Rectal smooth muscle tissue (tissue), 1 donor: ENCODE measurements at regions not wholly inside any gene's neighbourhood (a gene's known extent, or its start where the extent isn't known, plus 50 kb on each side); places are given as distances from the start of the nearest gene placed in this dataset.

Experiments used
- H3K27ac ChIP-seq: one replicate; pipeline ENCODE4 v1.7.0; 2013; ENCODE audit warnings: low read depth, low read length, inconsistent platforms
- H3K27me3 ChIP-seq: one replicate; pipeline ENCODE4 v1.7.0; 2013; ENCODE audit warnings: low read length; ENCODE audit not compliant: control insufficient read depth, insufficient read depth
- H3K36me3 ChIP-seq: one replicate; pipeline ENCODE4 v1.7.0; 2013; ENCODE audit warnings: low read length; ENCODE audit not compliant: control insufficient read depth, insufficient read depth
- H3K4me1 ChIP-seq: one replicate; pipeline ENCODE4 v1.7.0; 2013; ENCODE audit warnings: low read length; ENCODE audit not compliant: control insufficient read depth, insufficient read depth
- H3K4me3 ChIP-seq: one replicate; pipeline ENCODE4 v1.7.0; 2013; ENCODE audit warnings: low read length
- H3K9ac ChIP-seq: one replicate; pipeline ENCODE4 v1.7.0; 2013; ENCODE audit warnings: low read length

DNA sequence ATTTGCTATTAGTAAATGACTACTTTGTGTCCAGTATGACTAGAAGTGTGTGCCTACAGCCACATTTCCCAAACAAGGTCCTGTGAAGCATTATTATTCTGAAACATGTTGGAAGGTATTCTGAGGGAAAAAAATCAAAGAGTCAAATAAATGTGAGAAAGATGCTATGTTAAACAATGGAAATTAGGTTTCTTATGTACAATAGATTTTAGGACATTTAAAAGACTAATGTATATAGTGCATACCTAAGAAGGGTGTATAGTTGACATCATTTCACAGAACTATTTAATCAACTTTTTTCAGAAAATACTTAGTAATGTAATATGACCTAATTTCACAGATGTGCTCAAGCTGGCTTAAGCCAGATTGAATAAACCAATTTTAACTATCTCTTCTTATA, 582.5 kb downstream of the USP25 start:
- Histone ChIP-seq H3K4me1 (no peaks in the 10 kb centered on the region), H3K27me3 (no peaks in the 10 kb centered on the region), H3K9ac (no peak overlapping the region), H3K36me3 (no peaks in the 10 kb centered on the region), H3K4me3 (no peak overlapping the region), H3K27ac (no peak overlapping the region)

DNA sequence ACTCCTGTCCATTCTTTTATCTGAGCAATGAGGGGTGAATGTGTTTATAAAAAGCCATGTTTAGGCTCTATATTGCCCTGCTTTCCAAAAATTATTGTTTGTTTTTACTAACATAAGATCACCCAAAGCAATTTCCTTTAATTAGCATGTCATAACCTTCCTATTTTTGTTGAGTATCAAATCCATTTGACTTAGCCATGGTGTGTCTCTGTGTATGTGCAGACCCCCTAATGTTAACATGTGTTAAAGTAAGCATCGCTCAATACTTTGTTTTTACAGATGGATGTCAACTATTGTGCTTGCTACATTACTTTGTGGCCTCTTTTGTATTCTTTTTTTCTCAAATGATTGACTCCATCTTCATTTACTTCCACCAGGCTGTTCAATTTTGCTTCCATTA, 585.4 kb downstream of the USP25 start:
- Histone ChIP-seq H3K4me3 (no peak overlapping the region), H3K36me3 (no peaks in the 10 kb centered on the region), H3K27me3 (no peaks in the 10 kb centered on the region), H3K27ac (no peak overlapping the region), H3K4me1 (no peaks in the 10 kb centered on the region), H3K9ac (no peak overlapping the region)

DNA sequence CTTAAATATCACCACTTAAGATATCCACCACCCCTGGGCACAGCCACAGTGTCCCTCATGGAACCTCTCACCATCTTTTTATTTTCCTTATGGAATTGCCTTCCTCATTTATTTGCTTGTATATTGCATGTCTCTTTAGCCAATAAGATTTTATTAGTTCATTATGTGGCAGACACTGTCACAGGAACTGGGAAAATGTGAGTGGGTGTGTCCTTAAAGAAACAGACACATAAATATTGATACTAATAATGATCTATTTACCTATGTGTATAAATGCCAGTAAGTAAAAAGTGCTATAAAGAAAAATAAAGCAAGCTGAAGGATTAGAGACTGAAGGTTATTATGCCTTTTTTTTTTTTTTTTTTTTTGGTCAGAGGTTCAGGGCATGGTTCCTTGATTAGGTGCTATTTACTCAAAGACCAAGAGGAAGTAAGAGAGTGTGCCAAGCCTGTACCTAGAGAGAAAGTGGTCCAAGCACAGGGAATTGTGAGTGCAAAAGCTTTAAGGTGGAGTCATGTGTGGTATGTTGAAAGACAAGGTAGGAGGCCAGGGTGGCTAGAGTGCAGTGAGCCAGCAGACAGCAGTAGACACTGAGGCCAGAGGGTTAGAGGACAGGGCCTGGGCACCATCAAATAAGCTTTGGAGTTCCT, 589.0 kb downstream of the USP25 start:
- Histone ChIP-seq H3K36me3 (no peaks in the 10 kb centered on the region), H3K4me3 (no peak overlapping the region), H3K27ac (no peak overlapping the region), H3K4me1 (no peaks in the 10 kb centered on the region), H3K27me3 (no peaks in the 10 kb centered on the region), H3K9ac (no peak overlapping the region)

- no peak overlapping the region for H3K4me3 ChIP-seq
- no peak overlapping the region for H3K9ac ChIP-seq
- no peak overlapping the region for H3K27ac ChIP-seq
- H3K4me1 ChIP-seq: no peaks in the 10 kb centered on the region
- H3K36me3 ChIP-seq: no peaks in the 10 kb centered on the region
- H3K27me3 ChIP-seq: no peaks in the 10 kb centered on the region
These were observed 590.3 kb downstream of the USP25 start for GRCh38 chr21:16320110-16320509.

DNA sequence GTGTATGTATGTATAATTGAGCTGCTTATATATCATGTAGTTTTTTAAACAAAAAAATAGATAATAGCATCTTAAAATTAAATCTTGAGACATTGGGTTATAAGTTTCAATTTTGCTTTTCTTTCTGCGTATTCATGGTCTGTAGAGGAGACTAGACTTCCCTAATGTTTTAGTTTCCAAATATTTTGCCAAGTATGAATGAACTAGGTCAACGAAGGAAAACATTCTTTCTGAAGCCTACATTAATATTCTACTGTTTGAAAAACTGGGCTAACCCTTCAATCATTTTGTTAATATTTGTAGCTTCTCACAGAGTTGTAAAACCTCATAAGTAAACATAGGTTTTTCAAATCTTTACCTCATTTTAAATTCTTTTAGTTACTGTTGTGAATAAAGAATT, 592.7 kb downstream of the USP25 start:
- Histone ChIP-seq H3K27ac (no peak overlapping the region), H3K9ac (no peak overlapping the region), H3K4me1 (no peaks in the 10 kb centered on the region), H3K4me3 (no peak overlapping the region), H3K27me3 (no peaks in the 10 kb centered on the region), H3K36me3 (no peaks in the 10 kb centered on the region)

DNA sequence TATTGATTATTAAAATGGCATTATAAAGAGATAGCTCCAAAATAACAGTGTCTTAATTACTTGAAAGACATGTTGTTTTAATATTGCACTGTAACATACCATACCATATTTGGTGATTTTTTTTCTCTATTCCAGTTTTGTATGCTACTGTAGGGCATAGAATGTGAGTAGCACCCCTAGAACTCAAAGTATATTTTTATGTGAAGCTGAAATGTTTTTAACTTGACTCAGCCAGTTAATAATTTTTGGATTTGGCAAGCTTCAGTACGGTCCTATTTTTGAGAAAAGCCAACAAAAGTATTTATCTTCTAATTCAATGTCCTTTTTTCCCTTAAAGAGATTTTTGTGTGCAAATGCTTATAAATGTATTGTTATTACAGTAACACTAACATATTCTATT, 593.8 kb downstream of the USP25 start:
- H3K4me1 ChIP-seq: no peaks in the 10 kb centered on the region
- H3K4me3 ChIP-seq: no peak overlapping the region
- H3K27ac ChIP-seq: no peak overlapping the region
- no peaks in the 10 kb centered on the region for H3K36me3 ChIP-seq
- no peaks in the 10 kb centered on the region for H3K27me3 ChIP-seq
- no peak overlapping the region for H3K9ac ChIP-seq

- Histone ChIP-seq H3K9ac (no peak overlapping the region), H3K36me3 (no peaks in the 10 kb centered on the region), H3K4me1 (no peaks in the 10 kb centered on the region), H3K4me3 (no peak overlapping the region), H3K27me3 (no peaks in the 10 kb centered on the region), H3K27ac (no peak overlapping the region)
These were observed 594.8 kb downstream of the USP25 start for GRCh38 chr21:16324630-16325029.

- Histone ChIP-seq H3K4me3 (no peak overlapping the region), H3K36me3 (no peaks in the 10 kb centered on the region), H3K9ac (no peak overlapping the region), H3K27me3 (no peaks in the 10 kb centered on the region), H3K4me1 (peaks cover 4% of the 10 kb centered on the region), H3K27ac (no peak overlapping the region)
These were observed 600.5 kb downstream of the USP25 start for GRCh38 chr21:16330082-16330907.

- Histone ChIP-seq H3K4me1 (peaks cover 4% of the 10 kb centered on the region), H3K4me3 (no peak overlapping the region), H3K36me3 (no peaks in the 10 kb centered on the region), H3K9ac (no peak overlapping the region), H3K27me3 (no peaks in the 10 kb centered on the region), H3K27ac (no peak overlapping the region)
These were observed 601.1 kb downstream of the USP25 start for GRCh38 chr21:16330908-16331268.

- Histone ChIP-seq H3K4me3 (no peak overlapping the region), H3K27ac (no peak overlapping the region), H3K27me3 (no peaks in the 10 kb centered on the region), H3K9ac (no peak overlapping the region), H3K4me1 (no peaks in the 10 kb centered on the region), H3K36me3 (no peaks in the 10 kb centered on the region)
These were observed 607.5 kb downstream of the USP25 start for GRCh38 chr21:16337266-16337665.

DNA sequence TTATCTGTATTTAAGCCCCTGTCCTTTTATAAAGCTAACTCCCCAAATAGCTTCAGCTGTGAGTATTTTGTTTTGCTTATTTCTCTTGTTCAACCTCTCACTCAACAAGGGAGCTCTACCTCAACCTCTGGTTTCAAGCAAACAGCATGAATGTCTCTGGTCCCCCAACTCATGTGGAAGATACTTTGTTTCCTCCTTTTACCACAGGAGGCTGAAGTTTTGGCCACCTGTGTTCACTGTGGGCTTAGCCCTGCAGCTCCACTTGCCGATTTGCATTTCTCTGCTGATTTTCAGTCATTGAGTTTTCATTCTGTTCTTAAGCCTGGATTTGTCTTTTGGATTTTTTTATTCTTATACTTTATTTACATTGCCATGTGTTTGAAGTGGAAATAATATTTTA, 613.1 kb downstream of the USP25 start:
- no peak overlapping the region for H3K4me3 ChIP-seq
- no peak overlapping the region for H3K27ac ChIP-seq
- H3K4me1 ChIP-seq: no peaks in the 10 kb centered on the region
- no peaks in the 10 kb centered on the region for H3K36me3 ChIP-seq
- H3K27me3 ChIP-seq: no peaks in the 10 kb centered on the region
- no peak overlapping the region for H3K9ac ChIP-seq

DNA sequence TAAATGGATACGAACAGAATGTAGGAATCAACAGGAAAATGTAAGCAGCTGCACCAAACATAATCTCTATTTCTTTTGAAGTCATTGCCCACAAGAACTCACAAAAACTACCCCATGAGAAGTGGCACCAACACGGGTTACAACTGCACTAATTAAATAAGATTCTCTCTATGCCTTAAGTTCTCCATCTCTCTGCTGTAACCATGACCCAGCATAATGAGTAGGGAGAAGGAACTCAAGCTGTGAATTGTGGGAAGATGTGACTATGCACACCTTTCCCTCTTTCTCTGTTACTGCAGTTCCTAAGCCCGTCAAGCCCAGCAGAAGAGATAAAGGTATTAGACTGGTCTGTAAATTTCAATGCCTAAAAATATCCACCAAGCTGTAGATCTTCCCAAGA, 614.0 kb downstream of the USP25 start:
- no peak overlapping the region for H3K4me3 ChIP-seq
- H3K4me1 ChIP-seq: no peaks in the 10 kb centered on the region
- H3K27ac ChIP-seq: no peak overlapping the region
- no peak overlapping the region for H3K9ac ChIP-seq
- no peaks in the 10 kb centered on the region for H3K36me3 ChIP-seq
- H3K27me3 ChIP-seq: no peaks in the 10 kb centered on the region

DNA sequence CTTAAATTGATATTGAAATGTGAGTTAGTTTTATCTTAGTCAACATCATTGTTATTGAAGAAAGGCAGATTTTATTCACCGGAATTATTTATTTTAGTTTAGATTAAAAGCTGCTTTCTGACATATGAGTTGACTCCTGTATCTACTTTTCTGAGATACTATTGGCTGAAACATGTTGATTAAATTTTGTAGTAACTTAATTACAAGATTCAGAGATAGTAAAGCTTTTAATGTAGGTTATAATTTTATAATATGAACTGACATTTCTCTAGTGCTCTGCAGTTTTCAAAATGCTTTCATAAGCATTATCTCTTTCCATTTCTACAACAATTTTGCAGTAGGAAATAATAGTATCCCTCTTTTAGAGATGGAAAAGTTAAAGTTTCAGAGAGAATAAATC, 616.0 kb downstream of the USP25 start:
- Histone ChIP-seq H3K4me1 (no peaks in the 10 kb centered on the region), H3K4me3 (no peak overlapping the region), H3K9ac (no peak overlapping the region), H3K36me3 (no peaks in the 10 kb centered on the region), H3K27ac (no peak overlapping the region), H3K27me3 (no peaks in the 10 kb centered on the region)
